Stimulated activated CD8-positive, alpha-beta memory T cell treated with anti-CD3 and anti-CD28 coated beads, Interleukin-15, amount 100 ng/mL, for 48 hours (primary cell): ENCODE measurements at regions not wholly inside any gene's neighbourhood (a gene's known extent, or its start where the extent isn't known, plus 50 kb on each side); places are given as distances from the start of the nearest gene placed in this dataset.
"Not testable (repeated sequence)": the region's sequence is repeated elsewhere in the genome, so short reads cannot be mapped to it uniquely, and the experiment has no call there.

Experiments used
- DNase-seq, 2 donors: peaks; one replicate each; pipeline ENCODE4 v3.0.0-alpha.2; 2020; ENCODE audit warnings: low read depth in 2 of 2

DNA sequence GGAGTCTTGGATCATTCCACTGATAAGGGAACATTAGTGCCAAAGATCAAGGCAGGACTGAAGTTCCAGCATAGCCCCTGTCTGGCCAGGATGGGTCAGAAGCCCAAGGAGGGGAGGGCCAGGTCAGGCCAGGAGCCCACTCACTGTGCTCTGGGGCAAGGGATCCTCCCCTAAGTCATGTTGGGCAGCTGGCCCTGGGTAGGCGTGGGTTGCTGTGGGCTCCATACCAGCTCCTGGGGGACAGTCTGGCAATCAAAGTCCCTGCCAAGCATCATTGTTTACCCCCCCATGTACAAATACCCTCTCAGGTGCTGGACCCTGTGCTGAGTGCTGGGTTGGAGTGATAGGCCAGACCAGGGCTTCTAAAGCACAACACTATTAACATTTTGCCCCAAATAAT is 130.5 kb downstream of the IRX5 start:
- no peak for DNase-seq

DNA sequence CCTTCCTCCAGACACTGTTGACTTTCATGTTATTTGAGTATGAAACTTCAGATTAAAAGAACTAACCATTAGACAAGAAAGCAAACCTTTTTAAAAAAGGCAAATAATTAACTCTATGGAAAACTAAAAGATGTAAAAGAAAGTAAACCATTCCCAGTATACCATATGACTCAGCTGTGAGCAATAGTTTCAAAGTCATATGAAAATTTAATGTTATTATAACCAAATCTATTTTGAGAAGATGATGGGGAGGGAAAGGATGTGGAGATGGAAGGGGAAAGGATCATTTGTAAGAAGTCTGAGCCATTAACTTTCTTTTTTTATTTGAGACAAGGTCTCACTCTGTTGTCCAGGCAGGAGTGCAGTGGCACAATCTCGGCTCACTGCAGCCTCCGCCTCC is 131.8 kb downstream of the IRX5 start:
- DNase-seq: no peak

DNA sequence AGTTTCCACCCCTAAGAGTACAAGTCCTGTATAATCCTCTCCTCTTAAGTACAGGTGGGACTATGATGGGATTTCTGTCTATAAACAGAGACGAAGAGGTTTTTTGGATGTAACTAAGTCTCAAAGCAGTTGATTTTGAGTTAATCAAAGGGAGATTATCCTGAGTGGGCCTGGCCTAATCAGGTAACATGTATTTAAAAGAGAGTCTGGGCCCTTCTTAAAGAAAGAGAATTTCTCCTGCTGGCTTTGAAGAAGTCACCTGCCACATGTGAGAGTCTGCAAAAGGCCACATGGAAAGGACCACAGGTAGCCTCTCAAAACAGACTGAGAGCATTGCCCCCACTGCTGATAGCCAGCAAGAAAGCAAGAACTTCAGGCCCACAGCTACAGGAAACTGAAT is 142.3 kb downstream of the IRX5 start:
- no peak for DNase-seq

DNA sequence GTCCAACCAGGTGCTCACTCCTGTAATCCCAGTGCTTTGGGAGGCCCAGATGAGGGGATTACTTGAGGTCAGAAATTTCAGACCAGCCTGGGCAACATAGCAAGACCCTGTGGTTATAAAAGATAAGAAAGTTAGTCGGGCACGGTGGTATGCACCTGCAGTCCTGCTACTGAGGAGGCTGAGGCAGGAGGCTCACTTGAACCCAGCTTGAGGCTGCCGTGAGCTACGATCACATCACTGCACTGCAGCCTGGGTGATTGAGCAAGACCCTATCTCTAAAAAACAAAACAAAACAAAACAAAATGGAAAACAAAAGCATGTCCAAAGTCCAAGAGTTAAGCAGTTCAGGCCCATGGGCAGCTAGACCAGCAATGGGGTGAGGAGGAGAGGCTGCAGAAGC is 143.2 kb downstream of the IRX5 start:
- no peak for DNase-seq

DNA sequence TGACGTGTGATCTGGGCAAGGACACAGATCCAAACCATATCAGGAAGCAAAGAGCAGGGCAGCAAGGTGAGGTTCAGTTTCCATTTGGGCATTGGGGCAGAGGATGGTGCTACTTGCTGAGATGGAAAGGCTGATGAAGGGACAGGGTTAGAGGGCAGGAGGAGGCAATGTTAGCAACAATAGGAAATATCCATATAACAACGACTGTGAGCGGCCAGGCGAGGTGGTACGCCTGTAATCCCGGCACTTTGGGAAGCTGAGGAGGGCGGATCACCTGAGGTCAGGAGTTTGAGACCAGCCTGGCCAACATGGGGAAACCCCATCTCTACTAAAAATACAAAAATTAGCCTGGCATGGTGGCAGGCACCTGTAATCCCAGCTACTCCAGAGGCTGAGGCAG is 144.5 kb downstream of the IRX5 start:
- not testable (repeated sequence) for DNase-seq

DNA sequence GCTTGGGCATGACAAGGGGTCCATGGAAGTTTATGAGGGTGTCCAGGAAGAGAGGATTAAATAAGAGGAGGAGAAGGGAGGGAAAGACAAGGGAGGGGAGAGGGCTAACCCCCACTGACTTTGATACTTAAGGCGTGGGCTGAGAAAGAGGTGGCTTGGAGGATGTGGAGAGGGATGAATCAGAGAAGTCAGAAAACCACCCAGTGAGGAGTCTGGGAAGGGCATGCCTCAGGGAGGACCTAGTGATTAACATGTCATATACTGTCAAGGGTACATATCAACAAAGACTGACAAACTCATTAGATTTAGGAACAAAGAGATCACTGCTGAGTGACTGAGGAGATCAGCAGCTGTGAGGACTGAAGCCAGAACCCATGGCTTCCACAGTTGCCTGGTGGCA is 145.4 kb downstream of the IRX5 start:
- DNase-seq: no peak

DNA sequence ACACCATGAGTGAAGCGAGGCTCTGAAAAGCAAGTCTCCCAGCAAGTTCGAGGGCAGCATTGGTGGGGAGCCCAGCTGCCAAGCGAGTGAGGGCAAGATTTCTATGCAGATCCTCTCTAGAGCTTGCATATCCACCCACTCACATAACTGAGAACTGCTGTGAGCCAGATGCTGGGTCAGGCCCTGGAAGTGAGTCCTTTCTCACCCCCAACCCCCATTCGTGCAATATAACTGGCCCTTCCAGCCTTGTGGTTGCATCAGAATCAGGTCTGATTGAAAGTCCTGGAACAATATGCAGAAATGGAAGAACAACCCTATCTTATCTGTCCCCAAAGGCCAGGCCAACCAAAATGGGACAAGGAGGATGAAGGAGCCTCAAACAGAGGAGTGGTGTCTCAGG is 146.6 kb downstream of the IRX5 start:
- no peak for DNase-seq

DNA sequence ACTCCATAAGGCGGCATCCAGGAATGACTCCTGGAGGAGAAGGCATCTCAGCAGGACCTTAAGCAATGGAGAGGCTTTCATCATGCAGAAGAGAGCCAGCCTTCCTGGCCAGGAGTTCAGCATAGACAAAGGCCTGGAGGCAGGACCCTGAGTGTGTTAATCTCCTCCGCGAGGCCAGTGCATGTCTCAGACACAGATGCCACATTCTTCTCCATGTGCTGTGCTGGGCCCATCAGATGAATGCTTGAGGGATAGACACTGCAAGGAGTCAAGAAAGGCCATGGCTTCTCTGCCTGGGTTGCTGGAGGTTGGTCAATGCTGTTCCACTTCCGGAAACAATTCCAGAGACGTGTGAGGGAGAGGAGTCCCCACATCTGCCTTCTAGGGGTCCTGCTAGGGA is 147.5 kb downstream of the IRX5 start:
- DNase-seq: no peak

DNA sequence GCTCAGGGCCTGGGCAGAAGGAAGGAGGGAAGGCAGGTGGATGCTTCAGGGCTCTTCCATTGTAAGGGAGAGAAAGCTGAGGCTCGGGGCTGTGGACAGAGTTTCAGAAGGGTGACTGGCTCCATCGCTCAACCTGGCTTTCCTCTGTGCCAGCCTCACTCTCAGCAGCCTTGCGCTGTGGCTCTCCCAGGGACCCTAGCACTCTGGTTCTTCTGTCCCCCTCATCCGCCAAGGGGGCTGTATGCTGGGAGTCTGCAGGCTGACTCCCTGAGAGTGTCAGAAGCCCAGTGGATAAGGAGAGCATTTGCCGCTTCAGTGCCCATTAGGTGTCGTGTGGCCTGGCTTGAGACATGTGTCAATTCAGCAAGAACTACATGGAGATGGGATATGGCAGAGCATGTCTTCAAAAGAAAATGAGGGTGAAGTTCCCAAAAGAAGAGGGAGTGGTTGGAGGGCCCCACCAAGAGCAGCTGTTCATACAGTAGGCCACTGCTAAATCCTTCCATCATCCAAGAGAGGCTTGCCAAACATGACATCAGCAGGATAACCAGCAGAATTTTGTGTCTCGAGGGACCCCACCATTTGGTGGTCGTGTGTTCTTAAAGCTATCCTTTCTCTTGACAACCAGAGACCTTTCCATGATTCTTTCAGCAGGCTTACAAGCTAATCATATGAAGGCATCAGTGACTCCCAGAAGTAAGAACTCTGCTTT is 148.2 kb downstream of the IRX5 start:
- DNase-seq: no peak

DNA sequence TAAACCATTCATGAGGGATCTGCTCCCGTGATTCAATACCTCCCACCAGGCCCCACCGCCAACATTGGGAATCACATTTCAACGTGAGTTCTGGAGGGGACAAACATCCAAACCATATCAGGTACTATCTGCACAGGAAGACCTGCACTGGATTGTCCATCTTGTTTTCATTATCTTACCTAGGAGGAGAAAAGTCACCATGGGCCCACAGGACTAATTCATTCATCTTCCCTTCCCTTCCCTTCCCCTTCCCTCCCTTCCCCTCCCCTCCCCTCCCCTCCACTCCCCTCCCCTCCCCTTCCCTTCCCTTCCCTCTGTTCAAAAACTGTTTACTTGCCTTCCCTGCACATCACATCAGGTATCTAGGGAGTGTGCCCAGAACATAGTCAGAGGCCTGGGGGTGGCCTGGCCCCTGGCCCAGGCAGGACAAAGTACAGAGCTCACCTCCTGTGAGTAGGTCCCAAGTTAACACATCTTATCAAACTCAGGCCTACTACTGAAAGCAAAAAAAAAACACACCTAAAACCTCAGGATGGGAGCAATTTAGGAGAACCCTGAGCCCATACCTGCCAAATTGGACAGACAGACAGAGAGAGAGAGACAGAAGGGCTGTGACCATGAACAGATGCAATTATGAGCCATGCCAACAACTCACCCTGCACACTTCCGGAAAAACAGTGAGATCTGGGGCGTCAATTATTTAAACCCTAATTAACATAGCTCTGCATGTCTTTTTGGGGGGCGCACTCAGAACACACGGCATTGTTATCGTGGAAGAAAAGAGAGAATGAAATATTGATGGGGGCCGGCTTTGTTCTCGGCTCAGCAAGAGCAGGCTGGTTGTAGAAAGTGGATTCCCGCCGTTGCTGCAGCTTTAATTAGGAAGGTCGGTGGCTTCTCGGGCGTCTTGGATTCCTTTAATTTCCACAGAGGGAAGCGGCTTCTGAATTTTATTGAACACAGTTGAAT is 151.2 kb downstream of the IRX5 start:
- DNase-seq: no peak

DNA sequence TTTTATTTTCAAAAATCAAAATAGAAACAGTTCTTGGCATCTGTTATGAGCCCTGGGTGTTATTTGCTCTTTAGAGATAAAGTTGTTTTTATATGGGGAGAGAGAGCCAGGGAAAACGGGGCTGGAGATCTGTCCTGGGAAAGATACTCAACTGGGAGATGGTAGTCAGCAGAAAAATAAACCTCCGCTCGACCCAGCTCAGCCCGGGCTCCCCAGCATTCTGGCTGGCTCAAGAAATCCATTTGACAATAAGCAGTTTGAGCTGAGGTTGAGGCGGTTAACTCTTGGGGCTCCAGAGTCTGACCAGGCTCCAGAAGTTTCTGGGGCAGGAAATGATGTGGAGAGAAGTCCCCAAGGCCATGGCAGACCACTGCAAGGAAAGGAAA is 151.9 kb downstream of the IRX5 start:
- DNase-seq: no peak

DNA sequence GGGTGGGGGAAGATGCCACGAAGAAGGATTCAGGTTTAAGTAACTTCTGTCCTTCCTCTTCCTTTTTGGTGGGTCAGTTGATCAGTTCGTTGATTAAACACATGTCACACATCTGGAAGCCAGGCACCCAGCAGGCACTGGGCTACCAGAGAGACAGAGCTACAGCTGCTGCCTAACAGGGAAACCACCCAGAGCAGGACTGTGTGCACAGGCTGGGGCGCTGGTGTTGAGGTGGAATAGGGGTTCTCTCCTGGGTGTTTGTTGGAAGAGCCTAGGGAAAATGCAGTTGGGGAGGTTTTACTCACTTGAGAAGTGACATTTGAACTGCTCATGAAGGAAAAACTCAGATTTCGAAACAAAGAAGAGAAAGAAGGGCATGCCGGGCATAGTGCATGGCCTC is 152.4 kb downstream of the IRX5 start:
- DNase-seq: no peak

DNA sequence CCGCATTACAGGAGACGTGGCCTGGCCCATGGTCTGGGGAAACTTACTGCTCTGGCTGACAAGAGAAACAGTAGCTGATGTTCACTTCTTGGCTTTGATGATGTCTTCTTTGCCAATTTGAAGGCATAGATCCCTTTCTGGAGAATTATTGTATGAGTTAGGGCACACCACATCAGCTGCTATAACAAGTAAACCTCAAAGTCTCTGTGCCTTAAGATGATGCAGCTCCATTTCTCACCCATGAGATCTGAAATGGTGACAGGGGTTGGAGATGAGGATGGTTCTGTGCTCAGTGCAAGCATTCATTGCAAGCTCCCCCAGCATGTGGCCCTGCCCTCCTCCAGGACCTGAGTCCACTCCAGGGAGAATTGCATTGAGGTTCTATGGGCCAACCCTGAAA is 157.4 kb downstream of the IRX5 start:
- DNase-seq: no peak

DNA sequence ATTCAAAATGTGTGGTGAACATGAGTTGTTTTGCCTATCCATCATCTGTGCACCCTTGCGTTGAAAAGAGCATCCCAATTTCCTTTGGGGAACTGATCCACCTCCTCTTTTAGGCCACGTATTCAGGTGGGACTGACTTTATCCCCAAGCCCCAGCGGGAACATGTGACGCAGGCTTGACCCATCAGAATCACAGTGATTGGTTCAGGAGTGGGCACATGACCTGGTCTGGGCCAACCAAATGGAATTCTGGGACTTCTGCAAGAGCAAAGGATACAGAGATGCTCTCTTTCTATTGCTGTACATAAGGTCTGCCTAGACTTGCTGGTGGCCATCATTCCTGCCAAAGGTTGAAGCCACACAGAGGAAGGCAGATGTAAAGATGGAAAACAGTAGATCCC is 158.9 kb downstream of the IRX5 start:
- DNase-seq: no peak

DNA sequence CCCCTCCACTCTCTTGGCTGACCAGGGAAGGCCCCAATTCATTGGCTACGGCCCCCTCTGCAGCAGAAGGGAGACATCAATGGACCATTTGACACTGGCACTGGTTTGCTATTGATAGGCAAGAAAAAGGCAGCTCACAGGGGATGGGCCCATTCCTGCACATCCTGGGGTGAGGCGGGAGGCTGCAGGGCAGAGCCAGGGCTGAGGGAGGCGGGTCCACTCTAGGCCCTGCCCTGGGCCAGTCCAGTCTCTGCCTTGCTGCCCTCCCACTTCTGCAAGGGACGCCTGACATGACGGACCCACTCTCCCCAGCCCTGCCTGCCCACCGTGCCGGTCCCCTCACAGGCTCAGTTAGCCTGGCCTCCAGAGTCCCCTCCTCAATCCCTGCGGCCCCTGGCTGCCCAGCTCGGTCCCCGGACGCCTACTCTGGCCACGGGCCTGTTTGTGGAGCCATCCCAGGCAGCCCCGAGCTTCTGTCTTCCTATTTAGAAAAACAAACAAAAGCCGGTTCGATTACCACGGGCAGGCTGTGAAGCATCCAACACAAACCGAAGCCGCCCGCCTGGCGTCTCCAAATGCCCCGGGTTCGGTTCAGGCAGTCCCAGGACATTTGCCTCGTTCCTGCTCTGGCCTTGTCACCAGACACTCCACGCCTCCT is 160.7 kb downstream of the IRX5 start:
- DNase-seq: no peak

DNA sequence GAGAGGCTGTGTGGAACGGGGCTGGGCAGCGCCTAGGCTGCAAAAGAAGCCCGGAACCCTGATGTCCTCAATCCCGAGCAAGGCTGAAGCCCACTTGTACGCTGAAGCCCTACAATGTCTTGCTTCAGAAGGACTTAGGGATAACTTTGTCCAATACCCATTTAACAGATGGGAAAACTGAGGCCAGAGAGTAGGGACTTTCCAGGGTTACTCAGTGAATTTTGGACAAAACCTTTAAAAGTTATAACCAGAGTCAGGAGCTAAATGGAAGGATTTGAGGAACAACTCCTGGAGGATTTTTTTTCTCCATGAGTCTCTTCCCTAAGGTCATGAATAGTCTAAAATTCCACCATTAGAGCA is 161.2 kb downstream of the IRX5 start:
- no peak for DNase-seq

DNA sequence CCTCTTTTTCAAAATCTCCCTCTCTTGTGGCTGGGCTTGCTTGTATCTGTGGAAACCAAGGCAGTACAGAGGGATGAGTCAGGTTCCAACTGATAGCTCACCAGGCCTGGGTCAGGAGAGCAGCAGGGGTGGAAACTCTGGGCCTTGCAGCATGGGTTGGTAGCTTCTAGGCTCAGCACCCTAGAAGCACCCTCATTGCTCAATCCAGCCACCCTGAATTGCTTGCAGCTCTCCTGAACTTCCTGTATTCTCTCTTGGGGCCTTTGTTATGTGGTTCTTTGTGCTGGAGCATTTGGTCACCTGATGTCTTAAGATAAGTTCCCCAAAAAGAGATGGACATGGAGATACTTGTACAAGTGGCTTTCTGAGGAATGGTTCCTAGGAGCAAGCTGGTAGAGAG is 169.4 kb downstream of the IRX5 start:
- no peak for DNase-seq

DNA sequence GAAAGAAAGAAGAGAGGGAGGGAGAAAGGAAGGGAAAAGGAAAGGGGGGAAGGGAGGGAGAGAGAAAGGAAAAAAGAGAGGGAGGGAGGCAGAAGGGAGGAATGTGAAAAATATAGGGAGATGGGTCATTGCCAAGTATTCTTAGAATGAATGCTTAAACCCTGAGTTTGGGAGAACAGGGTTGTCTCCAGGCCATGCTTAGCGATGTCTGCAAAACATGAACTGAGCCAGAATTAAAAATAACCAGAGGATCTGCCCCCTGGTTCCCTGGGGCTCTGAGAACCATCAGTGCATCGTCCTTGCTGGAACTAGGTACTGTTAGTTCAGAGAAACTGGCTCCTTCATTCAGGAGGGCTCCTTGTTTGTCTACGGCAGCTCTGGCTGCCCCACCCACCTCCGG is 170.4 kb downstream of the IRX5 start:
- no peak for DNase-seq

DNA sequence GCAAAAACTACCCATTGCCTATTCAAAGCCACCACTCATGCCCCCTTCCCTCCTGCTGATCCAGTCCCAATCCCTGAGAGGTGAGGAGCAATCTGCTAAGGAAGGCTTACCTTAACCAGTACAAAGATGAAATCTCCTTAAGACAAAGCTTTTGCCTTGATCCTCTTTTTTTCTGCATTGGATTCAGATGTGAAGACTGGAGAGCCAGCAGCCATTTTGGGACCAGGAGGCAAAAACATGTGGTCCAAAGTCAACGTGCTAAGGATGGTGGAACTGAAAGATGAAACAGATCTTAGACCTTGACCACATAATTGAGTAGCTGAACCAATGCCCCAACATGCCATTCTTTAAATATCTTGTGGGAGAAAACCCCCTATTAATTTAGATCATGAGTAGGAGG is 171.4 kb downstream of the IRX5 start:
- no peak for DNase-seq

DNA sequence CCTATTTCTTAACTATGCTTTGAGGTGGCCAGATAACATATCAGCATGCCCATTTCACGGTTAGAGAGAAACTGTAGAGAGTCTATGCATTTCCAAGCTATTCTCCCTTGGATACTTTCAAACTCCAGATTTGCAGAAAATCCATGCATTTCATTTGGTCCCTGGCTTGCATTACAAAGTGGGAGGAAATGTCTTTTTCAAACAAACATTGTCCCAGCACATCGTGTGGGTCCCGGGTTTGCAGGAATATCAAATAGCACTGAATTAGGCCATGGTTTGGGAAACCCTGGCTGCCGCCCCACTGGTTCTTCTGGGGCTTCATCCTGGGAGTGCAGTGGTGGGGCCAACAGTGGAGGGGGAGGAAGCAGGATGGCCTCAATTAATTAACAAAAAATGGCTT is 171.9 kb downstream of the IRX5 start:
- DNase-seq: no peak

DNA sequence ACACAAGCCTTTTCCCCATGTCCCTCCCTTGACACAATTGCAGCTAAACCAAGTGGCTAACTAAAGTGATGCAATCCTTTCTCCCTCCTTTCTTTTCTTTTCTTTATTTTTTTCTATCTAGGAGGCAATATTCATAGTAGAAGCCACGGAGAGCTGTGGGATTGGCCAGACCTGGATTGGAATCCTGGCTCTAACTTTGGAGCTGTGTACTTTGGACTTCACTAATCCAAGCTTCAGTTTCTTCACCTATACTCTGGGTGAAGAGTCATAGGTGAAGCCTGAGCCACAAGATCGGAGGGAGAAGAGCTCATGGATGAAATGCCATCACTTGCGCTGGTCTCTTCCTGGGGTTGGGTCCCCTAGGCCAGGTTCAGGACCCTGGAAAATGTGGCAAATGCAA is 177.2 kb downstream of the IRX5 start:
- no peak for DNase-seq

DNA sequence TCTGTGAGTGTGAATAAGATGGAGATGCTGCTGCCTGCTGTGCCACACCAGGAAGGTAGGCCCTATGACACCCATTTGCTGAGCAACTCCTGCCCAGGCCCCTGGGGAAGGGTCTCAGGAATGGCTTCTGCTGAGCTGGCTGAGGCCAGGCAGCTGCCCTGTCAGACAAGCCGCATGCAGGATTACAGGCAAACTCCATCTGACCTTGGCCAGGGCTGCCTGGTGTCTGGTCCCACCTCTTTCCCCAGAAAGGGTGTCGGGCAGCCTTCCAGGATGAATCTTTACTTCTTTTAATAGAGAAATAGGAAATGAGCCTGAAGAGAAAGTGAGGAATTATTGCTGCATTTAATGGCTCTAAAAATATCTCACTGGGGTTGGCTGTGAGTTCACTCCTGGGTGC is 182.5 kb downstream of the IRX5 start:
- DNase-seq: no peak

DNA sequence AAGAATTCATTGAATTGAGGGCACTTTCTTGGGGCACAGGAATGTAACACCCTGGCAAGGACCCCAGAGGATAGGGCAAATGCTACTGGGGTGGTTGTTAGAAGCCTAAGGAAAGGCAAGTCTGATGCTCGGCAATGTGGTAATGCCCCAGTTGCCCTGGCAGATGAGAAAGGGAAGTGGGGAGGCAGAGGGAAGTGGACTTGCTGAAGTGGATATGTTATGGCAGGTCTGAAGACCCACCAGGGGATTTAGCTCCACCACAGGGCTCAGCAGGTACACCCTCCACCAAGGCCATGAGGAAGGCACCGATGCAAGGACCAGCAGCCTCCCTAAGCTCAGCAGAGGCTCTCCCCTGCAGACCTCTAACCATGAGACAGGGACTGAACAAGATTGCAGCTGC is 184.8 kb downstream of the IRX5 start:
- no peak for DNase-seq
